ENCODE measurements at regions not wholly inside any gene's neighbourhood (a gene's known extent, or its start where the extent isn't known, plus 50 kb on each side); places are given as distances from the start of the nearest gene placed in this dataset.

DNA sequence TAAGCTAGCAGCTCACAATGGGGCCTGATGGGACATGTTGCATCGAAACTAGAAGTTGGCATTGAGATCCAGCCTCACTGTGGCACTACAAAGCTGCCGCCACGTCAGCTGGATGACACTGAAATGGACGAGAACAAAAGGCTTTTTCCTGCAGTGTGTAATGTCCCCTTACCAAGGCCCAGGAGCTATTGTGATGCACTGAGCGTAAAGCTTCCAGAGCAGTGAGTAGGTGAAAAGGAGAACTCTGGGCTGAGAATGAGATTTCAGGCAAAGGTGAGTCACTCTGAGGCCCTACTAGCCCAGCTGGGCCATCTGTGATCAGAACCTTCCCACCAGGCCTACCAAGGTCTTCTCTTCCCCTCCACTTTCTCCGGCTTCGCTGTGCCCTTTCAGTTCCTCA, 528.1 kb upstream of the KLF4 start:
- TF ChIP-seq, protein P1, sequence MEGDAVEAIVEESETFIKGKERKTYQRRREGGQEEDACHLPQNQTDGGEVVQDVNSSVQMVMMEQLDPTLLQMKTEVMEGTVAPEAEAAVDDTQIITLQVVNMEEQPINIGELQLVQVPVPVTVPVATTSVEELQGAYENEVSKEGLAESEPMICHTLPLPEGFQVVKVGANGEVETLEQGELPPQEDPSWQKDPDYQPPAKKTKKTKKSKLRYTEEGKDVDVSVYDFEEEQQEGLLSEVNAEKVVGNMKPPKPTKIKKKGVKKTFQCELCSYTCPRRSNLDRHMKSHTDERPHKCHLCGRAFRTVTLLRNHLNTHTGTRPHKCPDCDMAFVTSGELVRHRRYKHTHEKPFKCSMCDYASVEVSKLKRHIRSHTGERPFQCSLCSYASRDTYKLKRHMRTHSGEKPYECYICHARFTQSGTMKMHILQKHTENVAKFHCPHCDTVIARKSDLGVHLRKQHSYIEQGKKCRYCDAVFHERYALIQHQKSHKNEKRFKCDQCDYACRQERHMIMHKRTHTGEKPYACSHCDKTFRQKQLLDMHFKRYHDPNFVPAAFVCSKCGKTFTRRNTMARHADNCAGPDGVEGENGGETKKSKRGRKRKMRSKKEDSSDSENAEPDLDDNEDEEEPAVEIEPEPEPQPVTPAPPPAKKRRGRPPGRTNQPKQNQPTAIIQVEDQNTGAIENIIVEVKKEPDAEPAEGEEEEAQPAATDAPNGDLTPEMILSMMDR (IDR thresholded peaks at IDR 0.05), result no peak
- TF ChIP-seq POLR2A (IDR thresholded peaks at IDR 0.05), result no peak
